Upper lobe of left lung (tissue), 4 donors: ENCODE measurements at regions not wholly inside any gene's neighbourhood (a gene's known extent, or its start where the extent isn't known, plus 50 kb on each side); places are given as distances from the start of the nearest gene placed in this dataset.

Experiments
- POLR2A ChIP-seq, 4 donors: fragments of 450-650 bp; IDR thresholded peaks; one replicate each; pipeline ENCODE4 v1.5.1; 2016 to 2017; ENCODE audit warnings: antibody characterized with exemption in 4 of 4, mild to moderate bottlenecking in 2 of 4
- POLR2AphosphoS5 ChIP-seq, 2 donors: sonication (generic); formaldehyde crosslinking; IDR thresholded peaks; one replicate each; pipeline ENCODE4 v1.5.1; 2017; ENCODE audit warnings: antibody characterized with exemption in 2 of 2
- TF ChIP-seq, protein P1 (sequence below), 6 experiments: fragments of 450-650 bp in 4 of 6; fragments of 200-600 bp in 2 of 6; sonication (generic) in 2 of 6; IDR thresholded peaks; one replicate each; pipeline ENCODE4 v1.5.1; 2016 to 2019; ENCODE audit warnings: antibody characterized with exemption in 6 of 6

DNA sequence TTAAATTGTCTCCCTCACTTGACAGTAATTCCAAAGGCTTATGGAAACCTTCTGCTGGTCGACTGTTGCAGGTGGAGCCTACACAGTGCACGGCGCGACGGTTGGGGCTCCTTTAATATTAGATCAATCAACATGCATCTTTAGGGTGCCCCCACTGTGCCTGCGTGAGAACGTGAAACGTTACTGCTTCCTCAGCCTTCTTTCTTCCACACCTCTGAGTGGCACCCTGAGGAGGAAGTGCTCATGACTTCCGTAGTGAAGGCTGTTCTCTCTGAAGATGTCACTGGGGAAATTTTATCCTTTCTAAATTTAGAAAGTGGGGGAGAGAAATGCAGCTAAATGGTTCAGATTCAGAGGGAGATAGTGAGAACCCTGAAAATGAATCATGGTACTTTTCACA, 184.0 kb upstream of the ZFP42 start:
- TF ChIP-seq POLR2A (IDR thresholded peaks at IDR 0.05) (no peak), POLR2AphosphoS5 (IDR thresholded peaks at IDR 0.05) (no peak)
- TF ChIP-seq, protein P1, sequence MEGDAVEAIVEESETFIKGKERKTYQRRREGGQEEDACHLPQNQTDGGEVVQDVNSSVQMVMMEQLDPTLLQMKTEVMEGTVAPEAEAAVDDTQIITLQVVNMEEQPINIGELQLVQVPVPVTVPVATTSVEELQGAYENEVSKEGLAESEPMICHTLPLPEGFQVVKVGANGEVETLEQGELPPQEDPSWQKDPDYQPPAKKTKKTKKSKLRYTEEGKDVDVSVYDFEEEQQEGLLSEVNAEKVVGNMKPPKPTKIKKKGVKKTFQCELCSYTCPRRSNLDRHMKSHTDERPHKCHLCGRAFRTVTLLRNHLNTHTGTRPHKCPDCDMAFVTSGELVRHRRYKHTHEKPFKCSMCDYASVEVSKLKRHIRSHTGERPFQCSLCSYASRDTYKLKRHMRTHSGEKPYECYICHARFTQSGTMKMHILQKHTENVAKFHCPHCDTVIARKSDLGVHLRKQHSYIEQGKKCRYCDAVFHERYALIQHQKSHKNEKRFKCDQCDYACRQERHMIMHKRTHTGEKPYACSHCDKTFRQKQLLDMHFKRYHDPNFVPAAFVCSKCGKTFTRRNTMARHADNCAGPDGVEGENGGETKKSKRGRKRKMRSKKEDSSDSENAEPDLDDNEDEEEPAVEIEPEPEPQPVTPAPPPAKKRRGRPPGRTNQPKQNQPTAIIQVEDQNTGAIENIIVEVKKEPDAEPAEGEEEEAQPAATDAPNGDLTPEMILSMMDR (IDR thresholded peaks at IDR 0.05) = no peak
